Vagina (tissue), 2 donors: ENCODE measurements at regions not wholly inside any gene's neighbourhood (a gene's known extent, or its start where the extent isn't known, plus 50 kb on each side); places are given as distances from the start of the nearest gene placed in this dataset.

ENCODE experiments used
- CTCF ChIP-seq, 3 experiments: fragments of 450-650 bp in 2 of 3; fragments of 200-600 bp in 1 of 3; sonication (generic) in 1 of 3; IDR thresholded peaks; one replicate each; pipeline ENCODE4 v1.5.1; 2017 to 2019; ENCODE audit warnings: antibody characterized with exemption in 3 of 3, mild to moderate bottlenecking in 2 of 3, moderate library complexity in 2 of 3
- POLR2A ChIP-seq, 2 donors: fragments of 450-650 bp; IDR thresholded peaks; one replicate each; pipeline ENCODE4 v1.6.1; 2017; ENCODE audit warnings: antibody characterized with exemption in 2 of 2, mild to moderate bottlenecking in 2 of 2, moderate library complexity in 2 of 2

- TF ChIP-seq CTCF (IDR thresholded peaks at IDR 0.05) (no peak), POLR2A (IDR thresholded peaks at IDR 0.05) (no peak)
These were observed 144.8 kb upstream of the SETMAR start for GRCh38 chr3:4158329-4158728.
